Tibial nerve (tissue), 4 donors: ENCODE measurements at regions not wholly inside any gene's neighbourhood (a gene's known extent, or its start where the extent isn't known, plus 50 kb on each side); places are given as distances from the start of the nearest gene placed in this dataset.

ENCODE experiments used
- EP300 ChIP-seq, 2 donors: sonication (generic); formaldehyde crosslinking; IDR thresholded peaks; one replicate each; pipeline ENCODE4 v1.6.1; 2017; ENCODE audit warnings: antibody characterized with exemption in 2 of 2, mild to moderate bottlenecking in 1 of 2
- POLR2A ChIP-seq, 2 donors: fragments of 450-650 bp; IDR thresholded peaks; one replicate each; pipeline ENCODE4 v1.6.1; 2017; ENCODE audit warnings: antibody characterized with exemption in 2 of 2, mild to moderate bottlenecking in 2 of 2, moderate library complexity in 2 of 2
- TF ChIP-seq, protein P1 (sequence below), 5 experiments: fragments of 200-600 bp in 3 of 5; fragments of 450-650 bp in 2 of 5; sonication (generic) in 3 of 5; IDR thresholded peaks; one replicate each; pipeline ENCODE4 v1.5.1; 2016 to 2019; ENCODE audit warnings: antibody characterized with exemption in 5 of 5, mild to moderate bottlenecking in 3 of 5, moderate library complexity in 2 of 5

DNA sequence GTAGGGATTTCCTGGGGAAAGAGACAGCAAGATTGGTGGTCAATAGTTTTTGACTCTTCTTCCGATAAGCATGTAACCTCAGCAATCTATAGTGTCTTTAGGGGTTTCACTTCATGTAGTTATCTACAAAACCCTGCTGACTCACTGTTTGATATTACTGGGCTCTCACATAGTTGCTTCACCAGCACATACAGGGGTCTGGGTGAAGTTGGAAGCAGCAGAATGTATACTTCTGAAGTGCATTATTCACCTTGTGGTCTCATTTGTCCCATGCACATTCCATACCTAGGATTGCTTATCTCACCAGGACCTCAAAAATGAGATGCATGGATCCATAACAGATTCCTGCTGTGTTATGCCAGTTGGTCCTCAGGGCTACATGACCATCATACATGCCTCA is 280.0 kb downstream of the LRIG3 start:
- TF ChIP-seq, protein P1, sequence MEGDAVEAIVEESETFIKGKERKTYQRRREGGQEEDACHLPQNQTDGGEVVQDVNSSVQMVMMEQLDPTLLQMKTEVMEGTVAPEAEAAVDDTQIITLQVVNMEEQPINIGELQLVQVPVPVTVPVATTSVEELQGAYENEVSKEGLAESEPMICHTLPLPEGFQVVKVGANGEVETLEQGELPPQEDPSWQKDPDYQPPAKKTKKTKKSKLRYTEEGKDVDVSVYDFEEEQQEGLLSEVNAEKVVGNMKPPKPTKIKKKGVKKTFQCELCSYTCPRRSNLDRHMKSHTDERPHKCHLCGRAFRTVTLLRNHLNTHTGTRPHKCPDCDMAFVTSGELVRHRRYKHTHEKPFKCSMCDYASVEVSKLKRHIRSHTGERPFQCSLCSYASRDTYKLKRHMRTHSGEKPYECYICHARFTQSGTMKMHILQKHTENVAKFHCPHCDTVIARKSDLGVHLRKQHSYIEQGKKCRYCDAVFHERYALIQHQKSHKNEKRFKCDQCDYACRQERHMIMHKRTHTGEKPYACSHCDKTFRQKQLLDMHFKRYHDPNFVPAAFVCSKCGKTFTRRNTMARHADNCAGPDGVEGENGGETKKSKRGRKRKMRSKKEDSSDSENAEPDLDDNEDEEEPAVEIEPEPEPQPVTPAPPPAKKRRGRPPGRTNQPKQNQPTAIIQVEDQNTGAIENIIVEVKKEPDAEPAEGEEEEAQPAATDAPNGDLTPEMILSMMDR (IDR thresholded peaks at IDR 0.05): no peak
- TF ChIP-seq EP300 (IDR thresholded peaks at IDR 0.05) (no peak), POLR2A (IDR thresholded peaks at IDR 0.05) (no peak)
